ENCODE measurements at regions not wholly inside any gene's neighbourhood (a gene's known extent, or its start where the extent isn't known, plus 50 kb on each side); places are given as distances from the start of the nearest gene placed in this dataset.

DNA sequence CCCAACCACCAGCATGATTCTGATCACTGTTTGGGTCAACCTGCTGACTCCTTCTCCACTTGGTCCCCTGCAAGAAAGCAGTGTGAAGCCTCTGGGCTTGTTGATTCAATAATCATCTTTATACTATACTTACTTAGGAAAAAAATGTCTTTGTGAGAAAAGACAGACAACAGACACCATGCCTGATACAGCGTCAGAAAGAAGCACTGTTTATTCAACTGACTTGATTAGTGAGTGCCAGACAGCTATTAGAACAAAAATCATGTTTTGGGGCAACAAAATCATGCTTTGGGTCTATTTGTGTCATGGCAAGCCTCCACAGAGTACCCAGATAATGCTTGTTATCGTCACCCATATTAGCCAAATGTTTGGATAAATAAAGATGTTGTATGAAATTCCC lies 58.7 kb upstream of the ATL2 start:
- intact Hi-C loops (cut with DNase I), result no loop called here
- no peak for DNase-seq

DNA sequence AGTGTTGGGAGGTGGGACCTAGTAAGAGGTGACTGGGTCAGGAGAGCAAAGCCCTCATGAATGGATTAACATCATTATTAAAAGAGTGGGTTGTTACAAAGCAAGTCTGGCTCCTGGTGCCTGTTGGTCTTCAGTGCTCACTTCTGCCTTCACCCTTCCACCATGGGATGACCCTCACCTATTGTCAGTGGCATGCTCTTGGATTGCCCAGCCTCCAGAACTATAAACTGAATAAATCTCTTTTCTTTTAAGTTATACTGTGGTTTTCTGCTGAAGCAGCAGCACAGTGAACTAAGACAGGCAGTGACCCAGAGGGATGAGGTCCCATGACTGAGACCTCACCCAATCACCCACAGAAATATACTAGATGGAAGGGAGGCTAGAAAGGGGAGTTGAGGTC lies 57.5 kb upstream of the ATL2 start:
- DNase-seq, result no peak
- intact Hi-C loops (cut with DNase I), result no loop called here

DNA sequence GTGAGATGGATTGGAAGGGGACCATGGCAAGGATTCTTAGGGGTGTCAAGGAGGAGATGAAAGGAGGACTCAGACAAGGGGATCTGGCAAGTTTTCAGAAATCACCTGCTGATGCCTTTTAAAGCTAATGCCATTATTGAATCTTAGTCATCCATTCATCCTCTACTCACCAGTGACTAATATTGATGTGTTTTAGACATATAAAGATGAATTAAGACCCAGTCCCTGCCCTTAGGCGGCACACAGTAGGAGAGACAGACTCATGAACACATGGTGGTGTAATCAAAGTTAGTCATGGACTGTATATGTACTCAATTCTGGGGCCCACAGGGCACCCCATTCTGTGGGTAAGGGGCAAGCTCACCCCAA lies 56.5 kb upstream of the ATL2 start:
- intact Hi-C loops (cut with DNase I), result no loop called here
- no peak for DNase-seq

DNA sequence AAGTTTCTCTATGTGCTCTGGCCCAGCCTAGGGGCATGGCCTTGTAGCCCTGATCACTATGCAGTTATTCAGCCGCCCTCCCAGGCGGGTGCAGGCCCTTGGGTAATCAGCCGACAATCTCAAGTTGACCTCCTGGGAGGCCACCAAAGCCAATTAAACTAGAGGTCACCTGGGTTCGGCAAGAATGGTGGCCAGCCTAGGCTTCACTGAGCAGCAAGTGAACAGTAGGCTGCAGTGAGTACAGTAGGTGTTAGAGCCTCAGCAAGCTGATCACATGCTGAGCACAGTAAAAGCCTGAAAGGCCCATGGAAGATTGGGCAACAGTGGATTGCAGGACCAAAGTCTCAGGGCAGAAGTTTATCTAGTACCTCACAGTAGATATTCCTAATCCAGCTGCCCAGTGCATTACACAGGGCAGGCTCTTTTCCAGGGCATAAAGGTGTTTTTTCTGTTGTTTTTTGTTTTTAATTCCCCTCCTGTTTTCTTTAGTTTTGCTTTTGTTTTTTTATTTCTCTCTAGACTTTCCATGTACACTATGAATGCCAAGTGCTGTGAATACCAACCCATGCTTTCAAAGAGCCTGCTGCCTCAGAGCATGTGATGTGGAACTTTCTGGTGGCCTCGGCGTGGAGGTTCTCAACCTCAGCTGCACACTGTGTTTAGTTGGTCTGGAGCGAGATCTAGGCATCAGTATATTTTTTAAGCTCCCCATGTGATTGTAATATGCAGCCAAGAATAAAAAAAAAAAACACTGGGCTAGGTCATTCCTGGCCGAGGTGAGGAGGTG lies 55.9 kb upstream of the ATL2 start:
- intact Hi-C loops (cut with DNase I), result no loop called here

DNA sequence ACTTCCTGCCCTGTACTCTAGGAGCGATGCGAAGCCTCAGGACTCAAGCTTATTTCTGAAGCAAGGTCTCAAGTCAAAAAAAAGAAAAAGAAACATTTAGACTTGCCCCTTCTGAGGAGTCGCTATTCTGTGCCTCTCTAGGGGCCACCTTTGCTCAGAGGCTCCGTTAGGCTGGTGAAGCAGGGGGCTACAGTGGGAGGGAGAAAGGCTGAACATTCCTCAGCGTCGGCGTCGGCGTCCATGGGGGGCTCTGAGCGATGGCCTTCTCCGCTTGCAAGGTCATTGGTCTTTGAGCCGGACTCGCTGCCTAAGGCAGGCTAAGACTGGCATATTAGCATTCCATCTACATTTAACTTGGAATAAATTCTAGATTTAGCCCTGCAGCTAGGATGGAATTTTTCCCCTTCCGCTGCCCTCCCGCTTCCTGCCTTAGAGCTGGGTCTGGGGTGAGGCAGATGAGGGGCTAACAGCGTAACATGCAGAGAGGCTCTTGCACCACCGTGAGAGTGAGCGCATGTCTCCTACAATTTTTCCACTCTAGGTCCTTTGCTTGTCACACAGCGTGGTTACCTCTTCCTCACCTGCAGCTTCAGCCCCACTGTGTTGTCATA lies 53.6 kb upstream of the ATL2 start:
- intact Hi-C loops (cut with DNase I), result no loop called here
- DNase-seq, result no peak

More for the DNA sequence above, 55.9 kb upstream of the ATL2 start:
- no peak for DNase-seq

DNA sequence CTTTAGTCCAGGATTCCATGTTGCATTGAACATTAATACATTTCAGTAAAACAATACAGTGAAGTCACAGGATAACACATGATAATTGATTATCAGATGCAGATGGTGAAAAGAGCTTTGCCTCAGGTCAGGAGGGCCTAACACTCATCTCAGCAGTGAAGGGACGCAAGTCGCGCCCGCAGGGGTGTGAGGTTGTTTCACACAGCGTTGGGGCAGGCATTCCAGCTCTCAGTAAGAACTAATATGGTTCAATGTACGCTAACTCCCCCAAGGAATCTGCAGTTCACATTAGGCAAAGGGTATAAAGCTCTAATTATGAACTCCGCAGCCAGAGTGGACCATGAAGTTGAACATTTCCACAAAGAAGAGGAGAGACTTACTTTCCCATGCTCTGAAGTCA lies 53.1 kb upstream of the ATL2 start:
- intact Hi-C loops (cut with DNase I), result no loop called here
- no peak for DNase-seq

DNA sequence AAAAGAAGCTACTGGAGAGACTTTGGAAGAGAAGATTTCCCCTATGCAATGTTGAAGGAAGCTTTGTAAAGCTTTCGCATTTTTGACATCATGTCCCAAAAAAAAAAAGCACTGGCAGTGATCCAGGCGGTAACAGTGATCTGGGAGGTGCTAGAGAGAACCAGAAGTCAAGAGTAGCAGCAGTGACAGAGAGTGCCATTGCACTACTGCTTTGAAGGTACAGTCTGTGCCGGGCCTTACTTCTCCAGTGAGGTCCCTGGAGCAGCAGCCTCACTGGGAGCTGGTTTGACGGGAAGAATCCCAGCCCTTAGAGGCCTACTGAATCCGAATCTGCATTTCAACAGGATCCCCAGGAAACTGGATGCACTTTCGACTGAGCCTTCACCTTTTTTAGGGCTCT lies 50.9 kb upstream of the ATL2 start:
- intact Hi-C loops (cut with DNase I), result no loop called here
- no peak for DNase-seq

DNA sequence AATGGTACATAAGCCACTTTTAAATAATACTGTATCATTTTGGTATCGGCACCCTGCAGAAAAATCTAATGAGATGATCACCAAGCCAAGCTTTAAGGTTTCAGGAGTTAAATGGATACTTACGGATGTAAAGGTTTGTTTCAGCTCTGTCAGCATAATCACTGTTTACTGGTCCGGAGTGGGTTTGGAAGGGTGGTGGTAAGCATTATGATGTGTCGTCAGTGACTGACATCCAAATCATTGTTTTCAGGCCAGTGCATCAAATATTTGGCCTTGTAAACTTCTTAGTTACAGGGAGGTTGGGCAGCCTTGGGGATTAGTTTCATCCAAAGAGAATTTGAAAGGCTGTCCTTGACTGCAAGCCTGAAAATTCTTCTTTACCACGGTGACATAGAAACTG lies 50.0 kb upstream of the ATL2 start:
- no peak for DNase-seq
- intact Hi-C loops (cut with DNase I), result no loop called here

All from head of caudate nucleus (tissue), 42 donors.